Fibroblast of lung (primary cell): ENCODE measurements at regions not wholly inside any gene's neighbourhood (a gene's known extent, or its start where the extent isn't known, plus 50 kb on each side); places are given as distances from the start of the nearest gene placed in this dataset.

Experiments used
- DNase-seq, 2 donors: peaks; one replicate each; pipeline versions ENCODE4 v3.0.0 to v3.0.0-alpha.2; 2010; ENCODE audit warnings: low read depth in 2 of 2
- H2AFZ ChIP-seq: 2 replicates; pipeline ENCODE4 v1.5.1; 2012; ENCODE audit warnings: low read length, control low read depth, inconsistent platforms
- H3K27ac ChIP-seq: 2 replicates; pipeline ENCODE4 v1.5.1; 2011; ENCODE audit warnings: low read length, control low read depth; ENCODE audit not compliant: insufficient read depth
- H3K27me3 ChIP-seq: 2 replicates; pipeline ENCODE4 v1.5.1; 2011; ENCODE audit warnings: mild to moderate bottlenecking, low read length; ENCODE audit not compliant: control insufficient read depth, insufficient read depth
- H3K36me3 ChIP-seq: 2 replicates; pipeline ENCODE4 v1.5.1; 2011; ENCODE audit warnings: low read length; ENCODE audit not compliant: control insufficient read depth, insufficient read depth
- H3K4me1 ChIP-seq: 2 replicates; pipeline ENCODE4 v1.5.1; 2011; ENCODE audit warnings: low read length; ENCODE audit not compliant: control insufficient read depth, insufficient read depth; ENCODE audit errors: extremely low read depth
- H3K4me2 ChIP-seq: 2 replicates; pipeline ENCODE4 v1.5.1; 2011; ENCODE audit warnings: low read length, control low read depth; ENCODE audit not compliant: insufficient read depth; ENCODE audit errors: extremely low read depth
- H3K4me3 ChIP-seq, 4 experiments: fragments of 200-600 bp in 1 of 4; sonication (generic) in 1 of 4; replicated peaks in 1 of 4; 2 replicates each; pipeline ENCODE4 v1.5.1; 2011 to 2016; ENCODE audit warnings: low read length in 4 of 4, low read depth in 3 of 4, mild to moderate bottlenecking in 3 of 4, control low read depth in 2 of 4, inconsistent platforms in 1 of 4, mixed read lengths in 1 of 4; ENCODE audit not compliant: insufficient read depth in 1 of 4; ENCODE audit errors: control extremely low read depth in 1 of 4
- H3K79me2 ChIP-seq: 2 replicates; pipeline ENCODE4 v1.5.1; 2012; ENCODE audit warnings: mild to moderate bottlenecking, low read length, inconsistent platforms; ENCODE audit not compliant: control insufficient read depth, insufficient read depth
- H3K9ac ChIP-seq: 2 replicates; pipeline ENCODE4 v1.5.1; 2011; ENCODE audit warnings: mild to moderate bottlenecking, low read length, control low read depth; ENCODE audit not compliant: insufficient read depth
- H3K9me3 ChIP-seq: 2 replicates; pipeline ENCODE4 v1.5.1; 2012; ENCODE audit warnings: low read depth, low read length; ENCODE audit not compliant: control insufficient read depth, insufficient read depth
- H4K20me1 ChIP-seq: 2 replicates; pipeline ENCODE4 v1.5.1; 2011; ENCODE audit warnings: low read length; ENCODE audit not compliant: control insufficient read depth, insufficient read depth; ENCODE audit errors: extremely low read depth
- EZH2 ChIP-seq: IDR thresholded peaks from 2 replicates; pipeline ENCODE4 v1.5.1; 2012; ENCODE audit warnings: low read length, control low read depth, mild to moderate bottlenecking; ENCODE audit errors: missing control alignments
- TF ChIP-seq, protein P1 (sequence below), 2 donors: IDR thresholded peaks in 1 of 2; conservative IDR thresholded peaks in 1 of 2; 1 replicate in 1 of 2; 2 replicates in 1 of 2; pipeline ENCODE4 v1.5.1; 2011 to 2012; ENCODE audit warnings: low read length in 2 of 2, control low read depth in 1 of 2, inconsistent platforms in 1 of 2, low read depth in 1 of 2, mild to moderate bottlenecking in 1 of 2

DNA sequence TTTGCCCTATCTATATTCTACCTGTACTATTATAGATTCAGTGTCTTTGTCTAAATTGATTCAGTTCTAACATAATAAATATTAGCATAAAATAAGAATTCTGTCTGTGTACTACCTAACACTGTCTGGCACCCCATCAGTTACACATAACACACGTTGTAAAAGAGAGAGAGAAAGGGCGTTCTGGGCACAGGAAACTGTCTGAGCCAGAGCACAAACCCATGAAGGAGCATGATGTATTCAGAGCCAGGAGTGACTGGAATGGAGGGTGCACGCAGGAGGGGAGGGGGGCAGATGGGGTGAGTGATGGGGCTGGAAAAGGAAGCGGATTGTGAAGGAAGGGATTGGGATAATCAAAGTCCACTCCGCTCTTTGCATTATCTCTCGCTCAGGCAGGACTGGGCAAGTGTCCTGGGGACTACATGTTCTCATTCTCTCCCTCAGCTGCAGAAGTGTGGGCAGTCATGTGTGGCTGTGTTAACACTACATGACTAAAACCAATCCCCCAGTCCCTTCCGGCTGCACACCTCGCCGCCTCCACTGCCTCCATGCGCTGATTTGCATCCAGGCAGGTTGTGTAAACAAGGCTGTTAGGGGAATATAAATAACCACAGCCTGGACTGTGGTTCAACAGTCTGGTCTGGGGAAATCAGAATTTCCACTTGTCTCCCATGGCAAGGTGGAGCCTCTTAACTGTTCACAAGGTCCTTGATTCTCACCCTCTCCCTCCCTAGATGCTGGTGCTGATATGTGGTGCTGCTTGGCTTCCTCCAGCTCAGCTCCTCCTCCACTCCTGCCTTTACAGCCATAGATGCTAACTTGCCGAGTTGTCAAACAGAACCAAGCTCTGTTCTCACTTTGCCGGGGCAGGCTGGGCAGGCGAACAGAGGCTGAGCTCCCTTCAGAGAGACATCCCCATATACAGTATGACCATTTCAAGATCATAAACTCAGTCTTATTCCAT lies 367.5 kb upstream of the BRINP1 start:
- Histone ChIP-seq H3K9ac (no peak overlapping the region), H3K27ac (no peak overlapping the region), H3K9me3 (no peaks in the 10 kb centered on the region), H2AFZ (no peak overlapping the region), H3K27me3 (no peaks in the 10 kb centered on the region), H4K20me1 (no peaks in the 10 kb centered on the region), H3K4me2 (no peak overlapping the region), H3K36me3 (no peaks in the 10 kb centered on the region), H3K4me1 (no peaks in the 10 kb centered on the region), H3K79me2 (no peaks in the 10 kb centered on the region), H3K4me3 (no peak overlapping the region)
- DNase-seq, result no peak
- TF ChIP-seq EZH2, result no peak
- TF ChIP-seq, protein P1, sequence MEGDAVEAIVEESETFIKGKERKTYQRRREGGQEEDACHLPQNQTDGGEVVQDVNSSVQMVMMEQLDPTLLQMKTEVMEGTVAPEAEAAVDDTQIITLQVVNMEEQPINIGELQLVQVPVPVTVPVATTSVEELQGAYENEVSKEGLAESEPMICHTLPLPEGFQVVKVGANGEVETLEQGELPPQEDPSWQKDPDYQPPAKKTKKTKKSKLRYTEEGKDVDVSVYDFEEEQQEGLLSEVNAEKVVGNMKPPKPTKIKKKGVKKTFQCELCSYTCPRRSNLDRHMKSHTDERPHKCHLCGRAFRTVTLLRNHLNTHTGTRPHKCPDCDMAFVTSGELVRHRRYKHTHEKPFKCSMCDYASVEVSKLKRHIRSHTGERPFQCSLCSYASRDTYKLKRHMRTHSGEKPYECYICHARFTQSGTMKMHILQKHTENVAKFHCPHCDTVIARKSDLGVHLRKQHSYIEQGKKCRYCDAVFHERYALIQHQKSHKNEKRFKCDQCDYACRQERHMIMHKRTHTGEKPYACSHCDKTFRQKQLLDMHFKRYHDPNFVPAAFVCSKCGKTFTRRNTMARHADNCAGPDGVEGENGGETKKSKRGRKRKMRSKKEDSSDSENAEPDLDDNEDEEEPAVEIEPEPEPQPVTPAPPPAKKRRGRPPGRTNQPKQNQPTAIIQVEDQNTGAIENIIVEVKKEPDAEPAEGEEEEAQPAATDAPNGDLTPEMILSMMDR (conservative IDR thresholded peaks at IDR 0.05 in 1 of 2, IDR thresholded peaks at IDR 0.05 in 1 of 2; ENCODE audit: low read depth in 1 of 2, low read length in 2 of 2), result no peak

DNA sequence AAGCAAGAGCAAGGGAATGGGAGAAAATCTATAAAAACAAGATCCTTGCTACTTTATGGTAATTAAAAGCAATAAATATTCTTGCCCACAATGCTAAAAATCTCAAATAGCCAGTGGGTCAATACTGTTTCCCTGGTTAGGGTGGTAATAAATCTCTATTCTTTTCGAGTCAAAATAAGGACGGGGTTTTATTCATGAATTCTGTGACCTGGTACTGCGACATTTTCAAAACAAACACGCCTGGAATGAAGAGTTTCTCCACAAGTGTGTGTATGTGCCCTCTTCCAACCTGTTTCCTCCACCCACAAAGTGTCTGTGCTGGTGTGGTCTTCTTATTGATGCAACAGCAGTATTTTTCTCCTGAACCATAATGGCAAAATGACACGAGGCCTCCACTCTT lies 358.8 kb upstream of the BRINP1 start:
- no peak overlapping the region for H3K4me3 ChIP-seq
- H3K79me2 ChIP-seq, result no peaks in the 10 kb centered on the region
- H3K36me3 ChIP-seq, result no peaks in the 10 kb centered on the region
- no peaks in the 10 kb centered on the region for H3K4me1 ChIP-seq
- no peaks in the 10 kb centered on the region for H3K27me3 ChIP-seq
- H3K27ac ChIP-seq, result no peak overlapping the region
- H2AFZ ChIP-seq, result no peak overlapping the region
- H3K9ac ChIP-seq, result no peak overlapping the region
- no peaks in the 10 kb centered on the region for H3K9me3 ChIP-seq
- H4K20me1 ChIP-seq, result no peaks in the 10 kb centered on the region
- H3K4me2 ChIP-seq, result no peak overlapping the region
- no peak for DNase-seq
- no peak for TF ChIP-seq EZH2
- TF ChIP-seq, protein P1 (conservative IDR thresholded peaks at IDR 0.05 in 1 of 2, IDR thresholded peaks at IDR 0.05 in 1 of 2; ENCODE audit: low read depth in 1 of 2, low read length in 2 of 2), result no peak

DNA sequence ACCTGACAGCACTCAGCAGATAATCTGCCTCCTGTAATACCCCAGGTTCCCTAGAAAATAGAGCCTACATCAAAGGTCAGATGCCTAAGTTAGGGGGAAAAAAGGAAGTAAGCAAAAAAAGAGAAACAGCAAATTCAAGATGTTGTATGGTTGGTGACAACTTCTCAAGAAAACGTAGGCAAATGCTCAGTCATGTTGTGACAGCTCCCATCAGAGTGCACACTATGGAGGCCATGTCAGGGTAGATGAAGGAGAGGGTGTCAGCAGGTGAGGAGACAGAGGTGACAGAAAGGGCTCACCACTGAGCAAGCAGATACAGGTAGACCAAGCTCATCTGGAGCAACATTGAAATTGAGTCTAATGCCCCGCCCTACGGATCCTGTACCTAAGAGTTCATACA lies 356.8 kb upstream of the BRINP1 start:
- Histone ChIP-seq H3K27ac (no peak overlapping the region), H3K36me3 (no peaks in the 10 kb centered on the region), H3K79me2 (no peaks in the 10 kb centered on the region), H3K27me3 (no peaks in the 10 kb centered on the region), H3K9ac (no peak overlapping the region), H4K20me1 (no peaks in the 10 kb centered on the region), H3K4me1 (no peaks in the 10 kb centered on the region), H3K9me3 (no peaks in the 10 kb centered on the region), H2AFZ (no peak overlapping the region), H3K4me3 (no peak overlapping the region), H3K4me2 (no peak overlapping the region)
- no peak for DNase-seq
- TF ChIP-seq EZH2, result no peak
- TF ChIP-seq, protein P1 (conservative IDR thresholded peaks at IDR 0.05 in 1 of 2, IDR thresholded peaks at IDR 0.05 in 1 of 2; ENCODE audit: low read depth in 1 of 2, low read length in 2 of 2), result no peak
